HG03457 (cell line): ENCODE measurements at regions not wholly inside any gene's neighbourhood (a gene's known extent, or its start where the extent isn't known, plus 50 kb on each side); places are given as distances from the start of the nearest gene placed in this dataset.

Source experiments
- ATAC-seq: cut with Tn5 transposase; IDR thresholded peaks from one replicate; pipeline ENCODE4 v1.9.1; 2021; ENCODE audit warnings: moderate number of reproducible peaks; ENCODE audit not compliant: unreplicated experiment

DNA sequence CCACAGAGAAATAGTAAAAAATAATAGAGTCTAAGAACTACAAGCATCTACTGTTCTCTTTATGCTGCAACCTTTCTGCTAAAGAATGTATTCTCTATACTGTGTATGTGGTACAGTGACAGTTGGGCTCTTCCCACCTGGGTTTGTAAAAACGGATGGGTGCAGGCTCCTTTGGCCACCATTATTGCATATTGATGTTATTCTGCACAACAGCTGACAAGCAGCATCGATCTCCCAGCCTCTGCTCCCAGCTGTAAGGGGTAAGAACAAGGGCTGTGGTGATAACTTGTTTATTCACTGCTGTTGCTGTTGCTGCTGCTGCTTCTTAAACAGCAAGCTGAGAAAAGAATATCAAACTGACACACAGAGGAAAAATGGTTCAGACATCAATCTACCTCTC is 56.1 kb downstream of the KCNRG start:
- ATAC-seq, result no peak

DNA sequence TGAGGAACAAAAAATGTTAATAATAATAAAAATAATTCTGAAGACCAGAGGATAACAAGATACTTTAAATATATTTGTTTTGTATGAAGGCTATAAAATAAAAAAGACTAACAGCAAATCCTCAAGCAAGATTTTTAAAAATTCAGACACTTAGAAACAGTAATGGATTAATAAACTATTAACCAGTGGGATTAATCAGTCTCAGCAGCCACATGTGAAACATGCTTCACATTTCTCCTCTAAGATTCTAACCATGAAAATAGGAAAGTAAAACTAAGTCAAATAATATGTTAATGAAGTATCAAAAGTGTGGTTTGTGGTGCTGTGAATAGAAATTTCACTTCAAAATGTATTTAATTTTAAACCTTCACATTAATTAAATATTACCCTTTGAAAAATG is 57.4 kb downstream of the KCNRG start:
- ATAC-seq, result no peak

DNA sequence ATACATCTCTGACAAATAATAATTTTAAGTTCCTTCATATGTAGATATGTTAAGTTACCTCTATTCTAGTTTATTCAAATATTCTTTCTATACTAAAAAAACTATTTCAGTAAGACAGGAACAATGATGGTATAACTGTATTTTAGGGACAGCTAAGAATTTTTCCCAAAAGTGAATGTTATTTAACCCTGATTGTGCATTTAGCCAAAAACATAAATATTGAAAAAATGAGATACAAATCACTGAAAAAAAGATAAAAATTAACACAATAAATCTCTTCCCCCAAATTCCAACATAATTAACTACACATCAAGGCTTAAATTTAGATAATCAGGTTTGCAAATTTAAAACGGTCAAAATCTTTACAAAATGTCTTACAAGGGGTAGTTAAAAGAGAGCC is 58.1 kb downstream of the KCNRG start:
- ATAC-seq, result no peak

DNA sequence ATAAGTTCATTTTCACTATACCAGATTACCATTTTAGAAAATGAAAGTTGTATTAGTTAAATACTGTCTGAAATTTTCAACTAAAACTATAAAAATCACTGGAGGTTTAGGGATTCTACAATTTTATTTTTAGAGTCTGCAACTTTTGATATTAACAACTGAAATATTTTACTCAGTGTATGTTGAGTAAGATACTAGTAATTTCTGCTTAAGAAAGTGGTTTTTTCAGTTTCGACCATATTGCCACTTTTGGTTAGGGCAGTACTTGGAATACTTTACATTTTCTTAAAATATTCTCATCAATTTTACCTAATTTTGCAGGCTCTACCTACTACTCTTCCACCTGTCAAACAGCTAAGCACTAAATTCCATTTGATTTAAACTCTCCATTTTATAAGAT is 59.6 kb downstream of the KCNRG start:
- no peak for ATAC-seq

DNA sequence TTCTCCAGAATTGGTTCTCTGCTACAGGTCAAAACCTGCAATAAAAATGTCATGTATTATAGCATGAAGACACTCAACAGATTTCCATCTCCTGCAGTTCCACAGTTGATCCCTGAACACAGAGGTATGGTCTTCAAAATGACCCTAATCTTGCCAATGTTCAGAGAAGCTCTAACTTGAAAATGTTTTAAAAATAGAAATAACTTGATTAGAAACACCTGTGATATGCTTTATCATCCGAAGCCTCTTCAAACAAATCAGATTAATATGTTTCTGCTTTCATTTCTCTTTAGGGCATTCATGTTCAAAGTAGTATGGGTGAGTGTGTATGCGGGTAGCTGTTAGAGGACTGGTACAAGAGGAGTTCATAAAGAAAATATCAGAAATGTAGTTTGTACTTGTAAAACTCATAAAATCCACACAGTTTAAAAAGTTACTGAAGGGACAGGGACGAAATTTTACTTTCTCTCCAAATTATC is 60.4 kb downstream of the KCNRG start:
- ATAC-seq, result no peak

DNA sequence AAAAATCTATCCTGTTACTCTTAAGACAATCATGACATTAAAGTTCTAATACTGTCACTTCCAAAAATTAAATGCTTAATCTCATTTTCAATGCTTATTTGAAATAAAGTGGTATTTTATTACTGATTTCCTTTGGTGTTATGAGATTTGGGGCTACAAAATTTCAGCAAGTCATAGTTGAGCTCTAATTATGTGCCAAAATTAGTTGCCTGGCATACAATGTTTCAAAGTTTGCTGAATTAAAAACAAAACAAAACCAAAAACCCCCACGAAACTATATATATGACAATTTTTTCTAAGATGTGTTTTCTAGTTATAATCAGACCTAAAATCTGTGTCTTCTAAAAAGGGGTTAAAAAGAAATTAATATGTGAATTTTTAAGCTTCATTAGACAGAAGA is 62.2 kb downstream of the KCNRG start:
- ATAC-seq, result no peak

DNA sequence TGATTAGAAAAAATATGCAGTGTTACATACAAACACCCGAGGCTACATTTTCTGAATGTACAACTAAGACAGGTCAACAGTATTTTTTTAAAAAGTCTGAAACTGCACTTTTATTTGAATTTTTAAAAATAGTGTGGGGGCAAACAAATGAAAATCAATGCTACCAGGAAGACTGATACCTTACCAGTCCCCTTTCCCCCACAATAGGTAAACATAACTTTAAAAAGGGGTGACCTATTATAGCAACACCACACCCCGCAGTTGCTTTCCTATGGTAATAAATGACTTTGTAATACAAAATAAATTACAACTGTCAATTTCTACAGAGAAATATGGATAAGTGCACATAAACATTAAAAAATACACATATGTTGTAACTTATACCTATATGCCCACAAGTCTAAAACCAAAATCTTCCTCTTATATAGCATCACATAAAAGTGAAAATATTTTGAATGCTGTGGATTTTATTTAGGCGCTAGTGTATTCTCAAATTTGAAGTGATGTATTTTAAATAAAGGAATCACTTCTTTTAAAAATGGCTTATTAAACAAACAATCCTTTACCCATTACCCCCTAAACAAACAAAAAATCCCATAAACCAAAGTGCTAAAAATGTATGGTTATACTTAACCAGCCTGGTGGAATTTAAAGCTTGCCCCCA is 63.1 kb downstream of the KCNRG start:
- no peak for ATAC-seq

DNA sequence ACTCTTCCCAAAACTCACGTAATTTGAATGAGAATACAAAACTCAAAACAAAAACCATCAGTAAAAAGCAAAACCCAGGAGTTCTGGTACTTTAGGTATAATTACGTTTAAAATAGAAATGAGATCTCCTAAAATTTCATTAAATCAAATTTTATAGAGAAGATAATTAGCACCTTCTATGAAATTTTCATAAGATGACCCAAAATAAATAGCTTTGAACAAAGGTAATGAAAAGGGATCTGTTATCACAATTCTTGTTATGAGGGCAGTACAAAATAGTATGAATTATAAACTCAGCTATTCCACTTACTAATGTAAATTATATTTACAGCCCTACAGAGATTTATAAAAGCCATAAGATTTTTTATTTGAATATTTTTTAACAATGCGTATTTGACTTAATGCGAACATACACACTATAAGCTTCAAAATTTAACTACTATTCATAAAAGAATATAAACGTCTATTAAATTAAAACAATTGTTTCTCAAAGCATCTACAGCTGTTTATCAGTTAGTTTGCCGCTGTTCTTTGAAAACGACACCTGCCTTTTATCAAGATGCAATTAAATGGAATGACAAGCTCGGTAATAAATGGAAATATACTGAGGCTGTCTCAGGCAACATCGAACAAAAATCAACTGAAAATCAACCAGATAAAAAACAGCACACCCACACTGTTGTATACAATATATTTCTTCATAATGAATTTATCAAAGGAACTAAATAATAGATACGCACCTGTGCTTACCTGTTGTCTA is 63.8 kb downstream of the KCNRG start:
- no peak for ATAC-seq

DNA sequence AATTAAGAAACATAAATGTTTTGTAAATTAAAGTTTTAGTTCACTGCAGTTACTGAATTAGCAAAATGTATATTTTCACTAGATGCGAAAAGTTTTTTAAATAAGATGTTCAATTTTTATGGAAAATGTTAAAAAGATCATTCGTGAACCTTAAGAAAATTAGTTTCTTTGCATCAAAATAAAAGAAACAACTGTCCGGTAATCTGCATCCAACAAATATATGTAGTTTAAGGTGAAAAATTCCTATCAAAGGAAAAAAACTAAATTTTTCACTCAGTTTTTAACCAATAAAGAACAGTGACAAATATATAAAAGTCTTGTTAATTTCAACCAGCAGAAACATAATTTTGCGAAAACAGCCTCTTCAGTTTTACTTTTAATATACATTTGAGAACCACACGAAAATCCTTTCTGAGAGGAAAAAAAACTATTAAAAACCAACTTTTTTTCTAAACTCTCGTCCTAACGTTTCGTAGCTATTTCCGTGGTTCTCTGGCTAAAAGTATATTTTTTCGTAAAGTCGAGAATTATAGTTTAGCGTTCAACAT is 64.5 kb downstream of the KCNRG start:
- no peak for ATAC-seq

DNA sequence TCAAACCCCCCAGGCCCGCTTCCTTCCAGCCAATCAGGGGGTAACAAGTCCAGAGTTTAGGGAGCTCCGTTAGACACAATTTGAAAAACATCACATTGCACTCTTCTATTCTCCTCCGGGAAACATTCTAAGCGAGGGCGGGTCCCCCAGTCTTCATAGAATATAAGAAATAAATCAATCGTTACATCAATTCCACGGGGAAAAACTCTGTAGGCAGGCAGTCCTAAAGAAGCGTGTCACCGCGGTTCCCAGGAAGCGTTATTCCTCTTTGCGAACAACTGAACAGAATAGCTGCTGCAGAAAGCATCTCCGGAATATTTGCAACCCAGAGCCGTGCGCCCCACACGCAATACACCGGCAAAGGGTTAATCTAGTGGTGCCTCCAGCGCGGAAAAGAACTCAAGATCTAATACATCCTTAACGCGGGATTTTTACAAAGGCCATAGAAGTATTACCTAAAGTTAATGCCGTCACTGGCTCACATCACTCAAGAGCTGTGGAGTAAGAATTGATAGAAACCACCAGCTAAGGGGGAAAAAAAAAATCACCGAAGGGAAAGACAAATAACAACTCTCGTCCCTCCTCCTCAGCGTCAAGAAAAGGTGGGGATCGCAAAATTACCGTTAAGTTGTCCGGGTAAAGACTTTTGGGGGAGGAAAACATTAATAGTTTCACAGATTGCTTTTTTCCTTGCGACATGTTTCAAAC is 65.1 kb downstream of the KCNRG start:
- no peak for ATAC-seq

DNA sequence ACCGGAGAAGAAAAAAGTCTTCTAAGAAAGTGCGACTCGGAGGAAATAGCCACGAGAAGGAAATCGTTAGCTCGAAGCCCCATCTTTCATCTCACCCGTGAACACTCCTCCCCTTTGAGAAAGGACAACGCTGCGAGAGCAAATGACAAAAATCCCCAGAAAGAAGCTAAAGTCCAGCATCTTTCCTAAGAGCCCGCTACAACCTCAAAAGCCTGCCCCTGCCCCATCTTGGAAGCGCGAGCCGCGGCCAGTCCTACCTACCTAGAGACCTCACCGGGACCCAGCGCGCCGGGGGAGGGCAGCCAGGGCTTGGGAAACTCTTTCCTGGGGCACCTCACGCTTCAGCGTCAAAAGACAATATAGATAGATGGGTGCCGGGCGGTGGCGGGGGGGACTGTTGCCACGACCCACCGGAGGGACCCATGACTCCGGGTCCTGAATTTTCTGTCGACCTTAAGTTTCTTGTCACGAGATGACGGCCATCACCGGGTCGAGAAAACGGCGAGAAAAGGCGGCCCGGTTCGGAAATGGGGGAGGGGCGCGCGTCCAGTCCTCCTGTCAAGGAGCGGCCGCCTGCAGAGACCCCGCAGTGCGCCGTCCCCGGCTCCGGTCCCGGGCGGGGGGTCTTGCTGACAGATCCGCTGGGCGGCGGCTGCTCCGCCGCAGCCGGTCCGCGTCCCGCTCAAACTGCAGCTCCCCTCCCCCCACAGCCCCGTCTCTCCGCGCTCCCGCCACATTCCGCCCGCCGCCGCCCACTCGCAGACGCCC is 65.9 kb downstream of the KCNRG start:
- no peak for ATAC-seq

DNA sequence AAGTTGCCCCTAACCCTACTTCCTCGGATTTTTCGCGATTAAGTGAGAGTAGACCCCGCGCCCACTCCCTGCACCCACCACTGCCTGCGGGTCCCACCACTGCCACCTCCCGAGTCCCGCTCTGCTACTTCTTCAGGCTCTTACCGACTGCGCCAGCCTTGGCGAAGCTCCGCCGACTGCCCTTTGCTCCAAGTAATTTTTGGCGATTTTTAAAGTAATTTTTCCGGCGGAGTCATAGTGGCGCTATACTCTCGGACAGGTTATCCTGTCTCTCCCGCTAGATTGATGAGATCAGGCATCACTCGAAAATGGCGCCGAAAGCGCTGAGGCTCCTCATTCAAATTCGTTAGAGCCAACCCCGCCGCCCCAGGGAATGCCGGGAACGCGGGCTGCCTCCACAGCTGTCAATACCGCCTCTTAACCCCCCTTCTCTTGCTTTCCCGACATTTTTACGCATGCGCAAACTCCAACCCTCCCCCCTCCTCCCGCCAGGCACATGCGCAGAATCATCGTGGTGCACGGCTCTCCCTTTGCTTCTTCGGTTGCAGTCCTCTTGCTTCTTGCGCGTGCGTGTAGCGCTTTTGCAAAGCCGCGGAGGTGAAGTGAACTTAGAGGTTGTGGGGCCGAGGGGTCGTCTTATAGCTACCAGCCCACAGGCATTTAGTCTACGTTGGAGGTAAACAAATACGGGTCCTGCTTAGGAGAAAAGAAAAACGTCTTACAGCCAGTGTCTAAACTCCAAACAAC is 66.6 kb downstream of the KCNRG start:
- peak; percentile 47 for ATAC-seq

DNA sequence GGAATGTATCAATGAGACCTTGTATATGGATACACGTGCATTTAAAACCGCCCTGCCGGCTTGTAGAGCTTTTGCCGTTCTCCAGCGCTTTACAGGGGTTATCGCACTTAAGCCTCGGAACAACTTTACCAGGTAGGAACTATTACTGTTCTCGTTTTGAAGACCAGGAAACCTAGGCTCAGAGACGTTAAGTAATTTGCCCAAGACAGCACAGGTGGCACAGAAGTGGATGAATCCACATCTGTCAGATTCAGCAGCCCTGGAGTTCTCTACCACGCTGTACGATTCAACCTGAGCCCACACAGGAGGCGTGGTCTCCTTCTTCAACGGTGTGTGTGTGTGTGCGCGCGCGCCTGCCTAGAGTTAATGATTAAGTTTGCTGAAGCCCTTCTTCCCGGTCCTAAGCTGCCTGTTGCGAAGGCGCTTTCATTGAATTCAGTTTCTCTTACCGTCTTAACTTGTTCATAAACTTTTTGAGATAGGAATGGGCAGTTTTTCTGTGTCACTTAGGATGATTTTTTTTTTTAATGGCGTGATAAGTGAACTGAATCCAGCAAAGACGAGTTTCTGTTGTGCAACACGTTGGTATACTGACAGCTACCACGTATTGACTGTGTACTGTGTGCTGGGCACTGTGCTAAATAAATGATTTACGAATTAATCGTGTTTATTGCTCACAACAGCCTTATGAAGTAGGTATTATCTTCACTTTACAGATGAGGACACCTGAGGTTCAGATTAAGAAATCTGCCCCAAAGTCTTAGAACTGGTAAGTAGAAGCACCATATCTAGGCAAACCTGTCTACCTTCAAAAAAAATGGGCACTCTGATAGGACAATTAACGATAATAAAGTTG is 67.4 kb downstream of the KCNRG start:
- ATAC-seq, result peak; percentile 39

DNA sequence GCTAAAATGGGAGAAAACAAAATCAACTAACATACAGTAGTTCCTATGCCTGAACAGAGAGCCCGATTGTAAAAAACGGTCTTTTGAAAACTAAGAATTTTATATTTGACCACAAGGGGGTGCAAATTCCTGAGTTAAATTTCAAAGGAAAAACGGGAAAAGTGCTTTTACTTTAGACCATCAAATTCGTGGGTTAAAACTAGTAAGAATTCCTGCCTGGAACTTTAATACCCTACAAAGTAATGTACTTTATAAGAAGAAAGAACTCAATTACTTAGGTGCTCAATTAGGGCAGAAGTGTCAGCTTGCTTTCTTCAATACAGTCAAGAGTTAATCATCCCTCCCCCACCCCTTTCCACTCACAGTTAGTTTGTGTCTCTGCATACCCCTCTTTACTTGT is 69.8 kb downstream of the KCNRG start:
- no peak for ATAC-seq

DNA sequence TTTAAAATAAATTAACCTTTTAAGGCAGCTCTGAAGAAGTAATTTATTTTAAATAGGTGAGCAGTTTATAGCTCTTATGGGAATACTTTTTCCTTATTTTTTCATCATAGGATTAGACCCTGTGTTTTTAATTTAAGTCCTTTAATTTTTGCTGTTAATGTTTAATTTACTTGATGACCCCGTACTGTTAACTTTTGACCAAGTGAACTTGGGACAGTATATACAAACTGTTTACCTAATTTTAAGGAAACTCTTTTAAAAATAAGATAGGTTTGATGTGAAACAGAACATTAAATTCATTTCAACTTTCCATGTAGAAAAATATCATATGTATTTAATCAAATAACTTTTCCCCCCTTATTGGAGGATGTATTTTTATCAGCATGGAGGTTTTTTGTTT is 74.4 kb downstream of the KCNRG start:
- ATAC-seq, result no peak

DNA sequence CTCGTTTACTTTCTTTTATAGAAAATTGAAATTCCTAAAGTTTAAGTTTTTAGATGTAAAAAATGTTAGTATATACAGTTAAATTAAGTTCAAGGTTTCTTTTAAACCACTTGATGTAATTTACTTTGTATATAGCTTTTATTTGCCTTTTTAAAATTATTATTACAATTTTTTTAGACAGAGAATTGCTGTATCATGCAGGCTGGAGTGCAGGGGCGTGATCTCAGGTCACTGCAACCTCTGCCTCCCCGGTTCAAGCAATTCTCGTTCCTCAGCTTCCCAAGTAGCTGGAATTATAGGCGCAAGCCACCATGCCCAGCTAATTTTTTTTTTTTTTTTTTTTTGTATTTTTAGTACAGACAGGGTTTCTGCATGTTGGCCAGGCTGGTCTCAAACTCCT is 75.0 kb downstream of the KCNRG start:
- no peak for ATAC-seq

DNA sequence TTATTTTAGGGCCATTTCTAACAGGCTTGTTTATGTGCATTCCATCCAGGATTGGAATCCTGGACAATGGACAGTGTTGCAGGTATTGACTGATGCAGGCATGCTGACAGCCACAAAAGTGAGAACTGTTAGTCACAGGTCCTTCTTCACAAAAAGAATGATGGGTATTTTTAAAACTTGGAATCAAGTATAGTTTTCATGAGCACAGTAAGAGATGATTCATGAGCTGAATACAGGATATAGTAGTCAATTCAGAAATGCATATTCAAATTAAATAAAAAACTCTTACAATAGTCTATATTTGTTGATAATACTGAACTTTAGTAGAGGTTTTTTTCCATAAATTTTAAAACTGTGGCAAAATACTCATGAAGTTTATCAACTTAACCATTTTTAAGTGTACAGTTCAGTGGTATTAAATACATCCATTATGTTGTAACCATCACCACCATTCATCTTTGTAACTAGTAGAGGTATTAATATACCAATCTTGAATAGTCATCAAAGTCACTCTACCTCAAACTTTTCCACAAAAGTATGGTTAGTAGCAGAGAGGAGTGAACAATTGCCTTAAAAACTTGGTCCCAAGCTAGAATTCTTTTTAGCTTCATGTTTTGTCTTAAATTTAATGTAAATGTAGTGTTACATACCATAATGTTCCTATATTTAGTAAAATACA is 79.5 kb downstream of the KCNRG start:
- no peak for ATAC-seq

DNA sequence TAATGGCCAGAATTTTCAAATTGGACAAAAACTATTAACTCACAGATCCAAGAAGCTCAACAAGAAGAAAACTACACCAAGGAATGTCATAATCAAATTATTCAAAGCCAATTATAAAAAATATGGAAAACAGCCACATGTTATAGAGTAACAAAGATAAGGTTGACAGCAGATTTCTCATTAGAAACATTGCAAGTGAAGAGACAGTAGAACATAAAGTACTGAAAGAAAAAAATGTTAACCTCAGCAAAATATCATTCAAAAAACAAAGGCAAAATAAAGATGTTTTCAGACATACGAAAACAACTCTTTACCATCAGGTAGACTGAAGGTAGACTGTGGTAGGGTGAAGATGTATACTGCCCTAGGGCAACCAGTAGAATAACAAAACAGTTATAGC is 83.4 kb downstream of the KCNRG start:
- ATAC-seq, result no peak

DNA sequence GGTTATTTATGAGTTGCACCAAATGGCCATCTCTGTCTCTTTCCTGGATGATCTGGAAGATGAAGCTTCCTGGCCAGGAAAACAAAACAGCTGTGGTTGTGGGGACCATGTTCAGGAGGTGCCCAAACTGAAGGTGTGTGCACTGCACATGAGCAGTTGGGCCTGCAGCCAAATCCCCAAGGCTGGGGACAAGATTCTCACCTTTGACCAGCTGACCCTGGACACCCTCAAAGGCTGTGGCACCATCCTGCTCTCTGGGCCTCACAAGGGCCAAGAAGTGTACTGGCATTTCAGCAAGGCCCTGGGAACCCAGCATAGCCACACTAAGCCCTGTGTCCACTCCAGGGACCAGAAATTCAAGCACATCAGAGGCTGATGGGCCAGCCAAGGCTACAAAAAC is 84.2 kb downstream of the KCNRG start:
- no peak for ATAC-seq
